HG03565 (cell line): ENCODE measurements at regions not wholly inside any gene's neighbourhood (a gene's known extent, or its start where the extent isn't known, plus 50 kb on each side); places are given as distances from the start of the nearest gene placed in this dataset.

Source experiments
- ATAC-seq: cut with Tn5 transposase; IDR thresholded peaks from one replicate; pipeline ENCODE4 v1.9.1; 2021; ENCODE audit warnings: mild to moderate bottlenecking, moderate library complexity; ENCODE audit not compliant: unreplicated experiment

GRCh38 chr11:19661827-19662226, 50.8 kb upstream of the NAV2 start:
- ATAC-seq, result no peak

- peak; percentile 100 for ATAC-seq
Observed at GRCh38 chr11:19660076-19660475, 52.6 kb upstream of the NAV2 start.

DNA sequence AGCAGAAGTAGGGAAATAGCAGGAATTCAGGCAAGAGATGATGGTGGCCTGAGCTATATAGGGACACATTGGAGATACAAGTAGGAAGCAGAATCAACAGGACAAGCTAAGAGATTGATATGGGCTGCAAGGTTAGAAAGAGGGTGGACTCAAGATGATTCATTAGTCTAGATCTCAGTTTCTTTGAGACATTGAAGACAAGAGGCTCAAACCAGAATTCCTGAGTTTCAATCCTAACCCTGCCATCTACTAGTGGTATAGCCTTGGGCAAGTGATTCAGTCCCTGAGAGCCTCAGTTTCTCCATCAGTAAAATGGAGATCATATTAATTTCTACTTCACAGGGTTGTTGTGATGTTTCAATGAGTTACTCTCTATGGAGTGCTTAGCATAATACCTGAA, 53.1 kb upstream of the NAV2 start:
- ATAC-seq, result no peak

- no peak for ATAC-seq
Observed at GRCh38 chr11:19658344-19658743, 54.3 kb upstream of the NAV2 start.

- no peak for ATAC-seq
Observed at GRCh38 chr11:19656140-19656541, 56.5 kb upstream of the NAV2 start.

DNA sequence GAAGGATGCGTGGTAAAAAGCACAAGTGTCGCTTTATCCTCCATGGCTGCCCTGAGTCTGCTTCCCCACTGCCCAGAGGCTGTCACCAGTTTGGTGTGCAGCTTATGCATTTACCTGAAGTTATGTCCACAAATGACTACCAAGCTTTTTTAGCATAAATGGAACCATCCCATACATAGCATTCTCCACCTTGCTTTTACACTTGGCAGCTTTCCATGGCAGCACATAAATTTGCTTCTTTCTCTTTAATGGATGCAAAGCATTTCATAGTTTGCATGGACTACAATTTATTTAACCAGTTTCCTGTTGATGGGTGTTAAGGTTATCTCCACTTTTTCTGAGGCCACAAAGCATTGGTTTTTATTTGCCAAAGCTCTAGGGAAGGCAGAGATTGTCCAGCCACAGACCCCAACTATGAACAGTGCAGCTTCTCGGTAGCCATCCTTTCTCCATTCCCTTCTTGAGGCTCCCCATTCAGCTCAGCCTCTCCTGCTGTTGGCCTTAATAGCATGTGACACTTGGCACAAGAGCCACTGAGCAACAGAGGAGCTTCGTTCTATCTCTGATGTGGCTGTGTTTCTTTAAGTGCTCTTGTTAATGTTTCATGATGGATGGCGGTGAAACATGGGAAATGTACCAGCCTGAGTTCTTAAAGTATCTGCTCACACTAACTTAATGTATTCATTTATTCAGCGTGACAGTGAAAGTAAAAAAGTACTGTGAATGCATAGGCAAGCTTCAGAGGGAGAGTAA, 59.8 kb upstream of the NAV2 start:
- ATAC-seq, result no peak

GRCh38 chr11:19651653-19652052, 61.0 kb upstream of the NAV2 start:
- no peak for ATAC-seq

GRCh38 chr11:19651028-19651427, 61.6 kb upstream of the NAV2 start:
- ATAC-seq, result no peak

GRCh38 chr11:19650467-19650866, 62.2 kb upstream of the NAV2 start:
- ATAC-seq, result no peak

DNA sequence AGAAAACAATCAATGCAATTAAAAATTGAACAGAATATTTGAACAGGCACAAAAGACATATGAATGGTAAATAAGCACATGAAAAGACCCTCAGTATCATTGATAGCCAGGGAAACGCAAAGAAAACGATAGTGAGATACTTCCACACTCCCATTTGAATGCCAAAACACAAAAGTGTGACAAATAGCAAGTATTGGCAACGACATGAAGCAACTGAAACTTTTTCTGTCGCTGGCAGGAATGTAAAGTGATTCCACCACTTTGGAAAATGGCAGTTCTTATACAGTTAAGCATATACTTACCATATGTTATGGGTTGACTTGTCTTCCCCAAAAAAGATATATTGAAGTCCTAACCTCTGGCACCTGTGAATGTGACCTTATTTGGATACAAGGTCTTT, 62.9 kb upstream of the NAV2 start:
- no peak for ATAC-seq

DNA sequence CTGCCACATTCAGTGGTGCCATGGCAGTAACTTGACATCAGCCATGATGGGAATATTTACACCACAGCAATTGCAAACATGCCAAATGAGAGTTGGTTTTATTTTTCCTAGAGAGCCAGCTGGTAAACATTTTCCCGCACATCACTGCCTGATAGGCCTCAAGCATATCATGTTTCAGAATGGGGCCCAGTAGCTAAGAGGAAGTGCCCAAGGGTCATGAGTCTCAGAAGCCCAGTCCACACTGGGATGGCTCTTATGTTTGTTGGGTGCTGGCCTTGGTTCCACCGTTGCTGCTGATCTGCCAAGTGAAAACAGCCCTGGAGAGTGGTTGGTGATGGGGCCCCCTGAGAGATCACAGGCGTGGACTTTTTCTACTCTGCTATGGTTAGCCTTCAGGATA, 64.3 kb upstream of the NAV2 start:
- ATAC-seq, result no peak

GRCh38 chr11:19647816-19648215, 64.8 kb upstream of the NAV2 start:
- no peak for ATAC-seq

DNA sequence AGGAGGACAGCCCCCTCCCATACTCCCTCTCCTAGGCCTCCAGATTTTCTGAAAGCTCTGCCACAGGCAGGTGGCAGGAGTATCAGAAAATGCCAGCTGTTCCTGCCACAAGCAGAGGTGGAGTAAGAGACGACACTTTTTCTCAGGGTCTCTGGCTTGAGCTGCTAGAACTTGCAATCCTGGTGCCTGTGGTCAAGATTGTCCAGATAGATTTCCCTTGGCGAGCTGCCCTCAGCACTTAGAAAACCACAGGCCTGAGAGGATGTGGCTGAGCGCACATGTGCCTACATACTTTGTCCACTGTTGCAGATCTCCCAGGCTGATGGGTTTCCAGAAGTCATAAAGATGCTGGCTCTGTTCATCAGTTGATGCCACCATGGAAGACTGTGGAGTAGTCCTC, 65.7 kb upstream of the NAV2 start:
- no peak for ATAC-seq

- ATAC-seq, result no peak
Observed at GRCh38 chr11:19646308-19646707, 66.3 kb upstream of the NAV2 start.

DNA sequence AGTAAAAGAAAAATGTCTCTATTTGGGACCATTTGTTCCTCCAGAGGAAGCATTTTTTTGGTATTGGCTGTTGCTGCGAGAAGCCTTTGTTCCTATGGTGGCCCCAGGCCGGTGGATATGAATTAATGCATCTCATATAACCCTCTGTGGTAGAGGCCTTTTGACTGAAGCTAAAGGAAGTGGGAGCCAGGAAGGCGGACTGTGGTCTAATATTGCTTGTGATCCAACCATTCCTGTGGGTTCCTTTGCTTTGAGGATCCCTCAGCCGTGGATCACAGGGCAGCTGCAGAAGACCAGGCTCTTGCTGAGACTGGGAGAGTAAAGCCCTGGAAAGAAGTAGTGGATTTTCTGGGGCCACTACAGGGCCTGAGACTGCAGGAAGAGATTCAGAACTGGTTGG, 68.3 kb upstream of the NAV2 start:
- ATAC-seq, result no peak

DNA sequence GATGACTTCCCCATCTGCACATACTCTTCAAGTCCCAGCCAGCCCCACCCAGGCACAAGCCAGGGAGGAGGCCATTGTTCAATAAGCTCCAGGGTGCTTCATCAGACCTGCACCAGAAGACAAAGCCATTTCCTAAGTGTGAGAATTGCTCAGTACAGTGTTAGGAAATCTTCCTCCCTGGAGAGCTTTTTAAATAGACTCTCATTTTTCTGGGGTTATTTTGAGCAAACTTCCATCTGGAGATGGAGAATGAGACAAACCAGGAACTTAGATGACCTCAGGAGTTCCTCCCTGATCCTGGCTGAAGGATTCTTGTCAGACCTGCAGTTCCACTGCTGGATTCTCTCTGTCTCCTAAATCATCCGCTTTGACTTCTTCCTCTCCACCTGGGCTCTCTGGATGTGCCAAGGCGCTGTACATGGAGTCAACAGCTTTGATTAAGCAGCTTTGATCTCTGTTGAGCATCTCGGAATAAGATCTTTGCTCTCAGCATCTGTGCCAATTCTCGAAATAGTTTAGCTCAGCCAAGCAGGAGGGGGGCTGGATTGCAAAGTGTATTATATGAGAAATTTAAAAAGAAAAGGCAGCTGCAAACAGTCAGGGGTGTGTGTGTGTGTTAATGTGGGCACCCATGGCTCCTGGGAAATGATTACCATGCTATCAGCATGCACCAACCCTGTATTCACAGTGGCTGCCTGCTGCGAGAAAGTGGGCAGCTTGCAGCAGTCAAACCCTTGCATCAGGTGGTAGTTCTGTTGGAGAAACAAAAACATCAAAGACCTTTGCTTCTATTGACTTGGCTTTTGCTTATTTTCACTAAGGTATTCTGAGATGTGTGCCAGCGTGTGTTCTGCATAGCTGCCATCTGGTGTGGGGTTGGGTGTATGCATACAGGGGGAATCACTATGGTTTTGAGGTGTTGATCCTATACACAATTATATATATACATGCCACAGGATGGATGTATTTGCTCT, 70.2 kb upstream of the NAV2 start:
- no peak for ATAC-seq

DNA sequence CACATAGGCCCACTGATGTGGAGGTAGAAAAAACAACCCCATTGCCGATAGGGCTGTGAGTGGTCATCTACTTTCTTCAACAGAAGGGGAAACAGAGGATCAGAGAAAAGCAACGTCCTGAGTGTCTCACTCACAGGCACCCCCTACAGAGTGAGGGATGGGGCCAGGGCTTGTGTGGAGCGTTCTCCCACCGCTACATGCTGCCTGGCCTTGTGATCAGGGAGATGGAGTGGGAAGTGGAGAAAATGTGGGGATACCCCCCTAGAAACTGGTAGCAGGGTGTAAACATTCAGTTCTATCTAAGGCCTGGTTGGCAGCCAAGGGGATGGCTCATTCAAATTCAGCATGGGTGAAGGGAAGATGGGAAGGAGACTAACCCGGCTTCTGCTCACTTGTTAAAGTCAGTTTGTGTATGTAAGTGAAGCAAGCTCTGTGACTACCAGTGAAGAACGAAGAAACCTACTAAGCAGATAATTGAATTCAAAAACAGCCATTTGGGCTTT, 73.0 kb upstream of the NAV2 start:
- no peak for ATAC-seq

DNA sequence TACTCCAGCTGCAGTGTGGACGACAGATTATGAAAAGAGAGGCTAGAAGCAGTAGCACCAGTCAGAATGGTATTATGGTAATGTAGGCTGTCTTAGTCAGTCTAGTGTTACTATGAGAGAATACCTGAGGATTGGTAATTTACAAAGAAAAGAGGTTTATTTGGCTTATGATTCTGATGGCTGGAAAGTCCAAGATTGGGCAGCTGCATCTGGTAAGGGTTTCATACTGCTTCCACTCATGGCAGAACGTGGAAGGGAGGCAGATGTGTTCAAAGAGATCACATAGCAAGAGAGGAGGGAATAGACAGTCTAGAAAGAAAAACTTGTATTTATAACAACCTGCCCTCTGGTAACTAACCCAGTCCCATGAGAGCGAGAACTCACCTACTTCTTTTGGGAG, 77.3 kb upstream of the NAV2 start:
- no peak for ATAC-seq

DNA sequence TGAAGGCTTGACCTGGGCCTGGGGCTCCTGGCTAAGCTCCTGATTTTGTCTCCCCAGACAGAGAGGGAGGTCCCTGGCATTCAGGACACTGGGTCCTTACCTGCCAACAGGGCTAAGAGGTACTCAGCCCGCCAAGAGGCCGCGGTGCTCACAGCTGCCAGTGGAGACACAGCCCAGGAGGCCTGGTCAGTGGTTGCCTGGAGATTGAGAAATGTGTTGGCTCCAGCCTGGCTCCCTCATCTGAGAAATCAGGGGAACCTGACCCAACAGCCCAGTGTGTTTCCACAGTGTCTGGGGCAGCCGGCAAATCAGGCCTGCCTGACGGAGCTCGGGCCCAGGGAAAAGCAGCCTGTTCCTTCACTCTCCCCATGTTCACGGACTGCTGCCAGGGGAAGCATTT, 79.4 kb upstream of the NAV2 start:
- no peak for ATAC-seq

DNA sequence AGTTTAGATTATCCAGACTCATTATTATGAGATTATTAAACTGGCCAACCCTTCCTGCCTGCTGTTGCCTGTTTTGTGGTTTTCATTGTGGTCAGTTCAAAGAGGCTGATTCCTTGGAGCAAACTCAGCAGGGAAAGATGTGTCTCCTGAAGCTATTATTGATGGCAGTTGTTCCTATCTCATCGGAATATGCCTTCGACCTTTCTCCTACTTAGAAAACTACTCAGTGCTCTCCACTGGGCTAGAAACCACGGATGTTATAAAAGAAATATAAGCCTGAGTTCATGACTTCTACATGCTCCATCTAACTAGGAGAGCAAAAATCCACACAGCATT, 80.2 kb upstream of the NAV2 start:
- ATAC-seq, result no peak

DNA sequence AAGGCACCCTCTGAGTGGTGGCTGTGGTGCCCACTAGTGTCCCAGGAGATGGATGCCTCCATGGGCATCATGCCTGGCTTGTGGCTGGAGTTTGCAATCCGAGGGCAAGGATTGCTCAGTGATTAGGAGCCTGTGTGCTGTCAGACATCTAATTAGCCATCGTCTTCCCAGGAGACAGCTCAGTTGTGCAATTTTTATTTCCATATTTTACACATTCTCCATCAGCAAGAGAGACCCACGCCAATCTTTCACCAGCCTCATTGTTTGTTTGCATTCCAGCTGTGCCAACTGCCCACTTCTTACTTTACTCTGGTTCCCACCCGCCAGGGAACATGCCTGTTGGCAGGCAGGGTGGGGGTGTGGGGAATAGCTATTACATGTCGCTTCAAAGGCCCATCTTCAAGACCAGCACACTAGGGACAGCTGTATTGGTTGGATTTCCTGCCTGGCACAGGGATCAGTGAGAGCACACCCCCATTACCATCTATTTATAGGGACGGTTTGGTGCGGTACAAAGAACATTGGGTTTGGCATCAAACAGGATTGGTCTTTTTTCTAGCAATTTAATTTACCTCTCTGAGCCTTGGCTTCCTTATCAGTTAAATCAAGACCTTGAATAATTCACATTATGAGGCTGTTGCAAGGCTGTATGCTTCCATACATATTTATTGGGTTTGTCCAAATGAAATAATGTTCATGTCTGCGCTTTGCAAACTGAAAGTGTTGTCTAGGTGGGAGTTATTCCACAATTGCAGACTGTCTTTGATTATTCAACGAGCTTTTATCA, 80.7 kb upstream of the NAV2 start:
- ATAC-seq, result no peak
